Uterus (tissue), 3 donors: ENCODE measurements at regions not wholly inside any gene's neighbourhood (a gene's known extent, or its start where the extent isn't known, plus 50 kb on each side); places are given as distances from the start of the nearest gene placed in this dataset.

Experiments
- DNase-seq, 2 donors: peaks; one replicate each; pipeline ENCODE4 v3.0.0-alpha.2; 2019 to 2020
- H3K27ac ChIP-seq, 2 donors: fragments of 200-600 bp; sonication (generic); 1 replicate in 1 of 2; 2 replicates in 1 of 2; pipeline ENCODE4 v1.5.1; 2016 to 2018
- H3K27me3 ChIP-seq, 2 donors: fragments of 200-600 bp; sonication (generic); one replicate each; pipeline ENCODE4 v1.5.1; 2018 to 2019; ENCODE audit warnings: control low read depth in 1 of 2
- H3K36me3 ChIP-seq, 2 donors: fragments of 200-600 bp; sonication (generic); one replicate each; pipeline ENCODE4 v1.5.1; 2019; ENCODE audit warnings: control low read depth in 1 of 2
- H3K4me1 ChIP-seq, 2 donors: fragments of 200-600 bp; sonication (generic); one replicate each; pipeline ENCODE4 v1.5.1; 2018 to 2019; ENCODE audit warnings: control low read depth in 1 of 2
- H3K4me3 ChIP-seq, 2 donors: fragments of 200-600 bp; sonication (generic); 1 replicate in 1 of 2; 2 replicates in 1 of 2; pipeline ENCODE4 v1.5.1; 2018 to 2019; ENCODE audit warnings: mild to moderate bottlenecking in 1 of 2
- H3K9me3 ChIP-seq, 2 donors: fragments of 200-600 bp; sonication (generic); one replicate each; pipeline ENCODE4 v1.5.1; 2019; ENCODE audit warnings: control low read depth in 1 of 2
- CTCF ChIP-seq, 4 experiments: fragments of 200-600 bp in 2 of 4; fragments of 450-650 bp in 2 of 4; sonication (generic) in 2 of 4; IDR thresholded peaks; one replicate each; pipeline ENCODE4 v1.5.1; 2016 to 2019; ENCODE audit warnings: antibody characterized with exemption in 4 of 4, mild to moderate bottlenecking in 2 of 4, moderate library complexity in 1 of 4
- POLR2A ChIP-seq, 2 donors: fragments of 450-650 bp; IDR thresholded peaks; one replicate each; pipeline ENCODE4 v1.6.1; 2016; ENCODE audit warnings: antibody characterized with exemption in 2 of 2, mild to moderate bottlenecking in 1 of 2, moderate library complexity in 1 of 2
- intact Hi-C: fragments of 100-400 bp; cut with DNase I; formaldehyde crosslinking; loops from one replicate; pipeline ENCODE4 v1.15.1; 2023; ENCODE audit warnings: low total_unique reads
- donor health status: DM: yes; HTN: yes; CAD: no.

GRCh38 chr2:6231166-6231565 is 539.0 kb downstream of the SOX11 start:
- DNase-seq: no peak
- Histone ChIP-seq H3K4me3 (no peak overlapping the region), H3K27me3 (no peaks in the 10 kb centered on the region), H3K36me3 (no peaks in the 10 kb centered on the region), H3K27ac (no peak overlapping the region), H3K4me1 (no peaks in the 10 kb centered on the region), H3K9me3 (no peaks in the 10 kb centered on the region)
- intact Hi-C loops: no loop called here
- TF ChIP-seq CTCF (IDR thresholded peaks at IDR 0.05): no peak
- TF ChIP-seq POLR2A (IDR thresholded peaks at IDR 0.05): no peak

- no peak for DNase-seq
- Histone ChIP-seq H3K36me3 (no peaks in the 10 kb centered on the region), H3K27me3 (no peaks in the 10 kb centered on the region), H3K4me3 (no peak overlapping the region), H3K9me3 (no peaks in the 10 kb centered on the region), H3K27ac (no peak overlapping the region), H3K4me1 (no peaks in the 10 kb centered on the region)
- intact Hi-C loops: no loop called here
- no peak for TF ChIP-seq CTCF (IDR thresholded peaks at IDR 0.05)
- no peak for TF ChIP-seq POLR2A (IDR thresholded peaks at IDR 0.05)
Observed at GRCh38 chr2:6233993-6234392, 541.8 kb downstream of the SOX11 start.

- intact Hi-C loops: no loop called here
- Histone ChIP-seq H3K27ac (no peak overlapping the region), H3K4me3 (no peak overlapping the region), H3K27me3 (no peaks in the 10 kb centered on the region), H3K9me3 (no peaks in the 10 kb centered on the region), H3K36me3 (no peaks in the 10 kb centered on the region), H3K4me1 (no peaks in the 10 kb centered on the region)
- no peak for DNase-seq
- TF ChIP-seq CTCF (IDR thresholded peaks at IDR 0.05) (no peak), POLR2A (IDR thresholded peaks at IDR 0.05) (no peak)
Observed at GRCh38 chr2:6234702-6235101, 542.5 kb downstream of the SOX11 start.

- Histone ChIP-seq H3K27me3 (no peaks in the 10 kb centered on the region), H3K9me3 (no peaks in the 10 kb centered on the region), H3K27ac (no peak overlapping the region), H3K4me1 (no peaks in the 10 kb centered on the region), H3K36me3 (no peaks in the 10 kb centered on the region), H3K4me3 (no peak overlapping the region)
- intact Hi-C loops: no loop called here
- TF ChIP-seq CTCF (IDR thresholded peaks at IDR 0.05) (no peak), POLR2A (IDR thresholded peaks at IDR 0.05) (no peak)
- DNase-seq: no peak
Observed at GRCh38 chr2:6236317-6236716, 544.1 kb downstream of the SOX11 start.

- no peak overlapping the region for H3K4me3 ChIP-seq
- TF ChIP-seq CTCF (IDR thresholded peaks at IDR 0.05): no peak
- TF ChIP-seq POLR2A (IDR thresholded peaks at IDR 0.05): no peak
- H3K4me1 ChIP-seq: no peaks in the 10 kb centered on the region
- H3K9me3 ChIP-seq: no peaks in the 10 kb centered on the region
- intact Hi-C loops: no loop called here
- no peak overlapping the region for H3K27ac ChIP-seq
- no peaks in the 10 kb centered on the region for H3K36me3 ChIP-seq
- H3K27me3 ChIP-seq: no peaks in the 10 kb centered on the region
- no peak for DNase-seq
Observed at GRCh38 chr2:6237039-6237660, 545.0 kb downstream of the SOX11 start.
